Stimulated activated CD8-positive, alpha-beta memory T cell treated with anti-CD3 and anti-CD28 coated beads, Interleukin-7, amount 100 ng/mL, for 48 hours (primary cell): ENCODE measurements at regions not wholly inside any gene's neighbourhood (a gene's known extent, or its start where the extent isn't known, plus 50 kb on each side); places are given as distances from the start of the nearest gene placed in this dataset.

Experiments
- DNase-seq, 2 donors: peaks; one replicate each; pipeline ENCODE4 v3.0.0-alpha.2; 2020; ENCODE audit warnings: low read depth in 1 of 2; ENCODE audit errors: extremely low read depth in 1 of 2

DNA sequence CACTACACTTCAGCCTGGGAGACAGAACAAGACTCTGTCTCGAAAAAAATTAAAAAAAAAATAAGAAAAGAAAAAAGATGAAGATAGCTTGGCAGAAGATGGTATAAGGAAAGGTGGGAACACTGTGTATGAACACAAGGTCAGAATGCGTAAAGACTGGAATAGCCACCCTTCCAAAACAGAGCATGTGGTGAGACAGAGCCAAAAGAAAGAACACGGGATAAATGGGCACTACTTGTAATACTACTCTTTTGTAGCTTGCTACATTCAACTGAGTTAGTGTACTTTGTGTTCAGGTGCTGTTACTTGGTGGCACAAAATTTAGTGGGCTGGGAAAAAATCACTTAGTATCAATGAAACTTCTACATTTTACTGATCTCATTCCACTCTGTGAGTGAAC lies 628.6 kb upstream of the KIRREL3 start:
- no peak for DNase-seq

DNA sequence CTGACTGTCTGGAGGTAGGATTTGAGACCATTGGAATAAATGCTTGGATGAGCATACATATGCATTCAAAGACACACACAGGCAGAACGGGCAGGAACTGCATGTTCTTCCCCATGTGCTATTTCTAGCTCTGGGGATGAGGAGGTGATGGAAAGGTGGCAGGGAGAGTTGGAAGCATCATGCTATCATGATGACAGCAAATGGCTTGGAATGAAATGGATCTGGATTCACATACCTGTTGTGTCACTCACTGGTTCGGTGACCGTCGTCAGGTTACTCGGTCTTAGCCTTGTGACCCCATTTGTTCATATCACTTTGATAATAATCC lies 627.9 kb upstream of the KIRREL3 start:
- no peak for DNase-seq

DNA sequence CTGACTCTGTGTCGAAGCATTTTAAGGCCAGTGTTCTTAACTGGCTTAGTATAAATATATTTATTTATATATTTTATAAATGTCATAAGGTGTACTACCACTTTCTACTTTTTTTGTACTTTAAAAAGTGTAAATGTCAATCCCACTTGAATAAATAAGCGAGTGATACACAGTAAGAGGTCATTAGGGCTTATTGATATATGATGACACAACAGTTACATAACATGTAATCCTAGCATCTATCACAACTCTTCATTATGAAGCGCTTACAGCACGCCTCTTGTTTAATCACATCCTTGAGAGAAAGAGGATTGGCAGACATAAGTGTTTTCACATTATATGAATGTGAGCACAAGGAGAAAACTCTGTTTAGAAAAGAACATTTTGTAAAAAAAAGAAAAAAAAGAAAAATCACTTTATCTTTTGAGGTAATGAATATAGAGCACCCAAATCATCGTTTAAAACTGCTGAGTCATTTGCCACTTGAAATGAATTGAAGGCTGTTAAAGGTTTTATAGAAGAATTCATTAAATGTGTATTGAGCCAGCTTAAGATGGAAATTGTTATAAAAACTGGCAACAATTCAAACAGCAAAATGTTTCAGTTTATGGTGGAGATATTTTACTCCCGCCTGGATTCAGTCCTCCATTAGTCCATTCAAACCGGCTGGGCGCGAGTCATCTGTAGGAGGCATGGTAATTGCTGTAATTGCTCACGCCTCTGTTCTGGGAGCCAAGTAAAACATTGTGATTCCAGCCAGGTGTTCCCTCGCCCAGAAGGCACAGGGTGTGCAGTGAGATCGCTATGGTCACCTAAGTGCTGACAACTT lies 627.3 kb upstream of the KIRREL3 start:
- no peak for DNase-seq

DNA sequence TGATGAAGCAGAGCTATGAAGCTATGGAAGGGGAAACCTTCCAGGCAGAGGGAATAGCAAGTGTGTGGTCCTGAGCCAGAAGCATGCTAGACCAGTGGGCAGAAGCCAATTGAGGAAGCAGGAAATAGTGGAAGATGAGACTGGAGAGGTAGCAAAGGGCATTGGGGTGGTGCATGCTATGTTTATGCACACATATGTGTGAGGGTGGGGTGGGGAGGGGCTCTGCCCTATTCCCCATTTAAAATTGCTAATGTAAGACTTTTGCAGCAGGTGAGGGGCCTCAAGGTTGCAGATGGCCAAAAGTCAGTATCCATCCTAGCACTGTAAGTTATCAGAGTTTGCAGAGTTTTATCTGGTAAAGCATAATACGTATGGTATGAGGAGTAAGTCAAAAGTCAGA lies 626.6 kb upstream of the KIRREL3 start:
- DNase-seq = no peak

DNA sequence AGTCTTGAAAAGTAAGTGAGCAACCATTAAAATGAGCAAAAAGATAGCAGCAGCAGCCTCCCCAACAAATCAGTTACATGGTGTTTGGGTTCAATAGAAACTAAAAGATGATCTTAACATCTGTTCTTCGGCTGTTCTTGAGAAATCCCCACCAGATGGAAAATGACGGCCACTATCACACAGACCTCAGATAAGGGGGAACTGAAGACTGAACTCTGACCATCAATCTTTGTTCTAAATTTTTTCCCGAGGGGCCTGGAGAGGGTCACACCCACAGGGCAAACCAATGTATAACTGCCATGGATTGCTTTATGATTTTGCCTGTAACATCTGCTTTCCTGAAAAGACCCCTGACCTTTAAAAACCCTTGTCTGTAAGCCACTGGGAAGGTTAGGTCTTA lies 624.8 kb upstream of the KIRREL3 start:
- DNase-seq = no peak

DNA sequence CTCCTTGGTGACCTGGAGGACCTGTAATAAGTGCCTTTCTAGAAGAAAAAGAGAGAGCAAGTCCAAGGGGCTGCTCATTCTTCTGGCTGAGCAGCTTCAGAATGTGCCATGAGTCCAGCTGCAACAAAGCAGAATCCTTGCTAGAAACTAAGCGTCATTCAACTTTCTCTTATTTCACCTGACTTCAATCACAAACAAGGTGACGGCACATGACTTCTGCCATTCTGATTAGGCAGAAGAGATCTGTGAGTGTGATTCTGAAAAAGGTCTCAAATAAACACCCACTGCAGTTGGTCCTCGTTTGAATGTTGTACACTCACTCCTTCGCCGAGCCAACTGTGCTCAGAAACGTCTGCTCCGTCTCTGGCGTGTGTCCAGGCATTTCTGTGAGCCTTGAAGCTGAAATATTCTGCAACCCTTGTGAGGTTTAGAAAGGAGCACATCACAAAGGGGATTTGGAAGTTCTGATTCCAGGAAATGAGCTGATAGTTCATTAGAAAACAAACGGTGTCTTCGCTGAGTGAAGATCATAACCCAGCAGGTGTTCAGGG lies 623.8 kb upstream of the KIRREL3 start:
- no peak for DNase-seq

DNA sequence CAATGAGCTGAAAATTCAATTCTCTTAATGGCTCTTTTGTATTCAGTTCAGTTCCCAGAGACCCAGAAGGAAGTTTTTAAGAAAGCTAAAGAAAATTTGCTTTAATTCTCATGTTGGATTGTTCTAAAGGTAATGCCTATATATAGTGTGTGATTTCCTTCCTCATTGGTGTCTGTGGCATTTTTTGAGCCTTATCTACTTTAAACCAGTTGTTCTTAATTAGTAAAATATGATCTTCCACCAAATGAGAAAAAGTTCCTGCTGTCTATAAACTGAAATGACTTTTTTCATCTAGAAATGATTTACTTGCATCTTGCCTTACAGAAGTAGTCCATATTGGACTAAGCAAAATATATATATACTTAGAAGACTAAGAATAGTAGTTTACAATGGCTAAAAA lies 622.1 kb upstream of the KIRREL3 start:
- DNase-seq = no peak

DNA sequence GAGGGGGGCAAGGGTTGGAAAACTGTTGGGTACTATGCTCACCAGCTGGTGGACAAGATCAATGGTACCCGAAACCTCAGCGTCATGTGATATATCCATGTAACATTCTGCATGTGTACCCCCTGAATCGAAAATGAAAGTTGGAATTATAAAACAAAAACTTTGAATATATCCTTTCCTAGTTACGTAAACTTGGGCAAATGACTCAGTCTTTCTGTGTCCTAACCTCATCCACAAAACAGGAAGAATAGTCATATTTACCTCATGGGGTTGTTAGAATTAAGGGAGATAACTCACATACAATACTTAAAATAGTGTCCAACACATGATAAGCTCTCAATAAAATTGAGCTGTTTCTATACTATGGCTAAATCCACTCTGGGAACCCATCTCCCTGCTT lies 620.1 kb upstream of the KIRREL3 start:
- no peak for DNase-seq

DNA sequence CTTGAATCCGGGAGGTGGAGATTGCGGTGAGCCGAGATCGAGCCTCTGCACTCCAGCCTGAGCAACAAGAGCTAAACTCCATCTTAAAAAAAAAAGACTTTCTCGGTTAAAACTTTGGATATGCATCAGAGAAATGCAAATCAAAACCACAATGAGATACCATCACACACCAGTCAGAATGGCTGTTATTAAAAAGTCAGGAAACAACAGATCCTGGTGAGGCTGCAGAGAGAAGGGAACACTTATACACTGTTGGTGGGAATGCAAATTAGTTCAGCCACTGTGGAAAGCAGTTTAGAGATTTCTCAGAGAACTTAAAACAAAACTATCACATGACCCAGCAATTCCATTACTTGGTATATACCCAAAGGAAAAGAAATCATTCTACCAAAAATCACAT lies 619.4 kb upstream of the KIRREL3 start:
- DNase-seq = no peak

DNA sequence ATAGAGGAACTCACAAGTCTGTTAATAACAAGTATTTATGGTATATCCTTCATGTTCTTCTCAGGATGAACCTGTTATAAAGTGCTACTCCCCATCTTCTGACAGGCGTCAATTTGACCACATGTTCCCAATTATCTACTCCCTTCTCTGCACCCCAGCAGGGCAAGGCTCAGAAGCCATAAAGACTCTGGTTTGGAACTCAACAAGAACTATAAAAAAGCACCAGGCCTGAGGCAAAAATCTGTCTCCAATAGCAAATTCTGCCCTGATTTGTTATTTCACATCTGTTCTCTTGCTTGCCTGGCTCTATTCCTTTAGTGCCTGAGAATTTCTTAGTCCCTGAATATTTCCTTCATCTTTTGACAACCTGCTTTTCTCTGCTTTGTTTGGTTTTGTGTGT lies 618.2 kb upstream of the KIRREL3 start:
- DNase-seq = no peak

DNA sequence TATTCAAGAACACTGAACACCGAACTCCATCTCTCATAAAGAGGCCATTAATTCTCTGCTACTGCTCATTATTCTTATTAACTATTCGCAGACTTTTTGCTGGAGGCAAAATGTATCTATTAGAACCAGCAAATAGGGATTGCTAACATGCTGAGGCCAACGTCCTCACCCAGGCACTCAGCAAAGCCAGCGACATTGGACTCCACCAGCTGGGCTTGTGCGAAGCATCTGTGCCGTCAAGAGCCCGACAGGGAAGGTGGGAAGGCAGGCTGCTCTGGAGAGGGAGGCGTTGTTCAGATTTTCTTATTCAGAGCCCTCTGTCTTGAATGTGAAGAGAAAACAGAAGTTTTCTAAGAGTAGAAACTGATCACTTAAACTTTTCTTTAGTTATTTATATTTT lies 615.6 kb upstream of the KIRREL3 start:
- no peak for DNase-seq

DNA sequence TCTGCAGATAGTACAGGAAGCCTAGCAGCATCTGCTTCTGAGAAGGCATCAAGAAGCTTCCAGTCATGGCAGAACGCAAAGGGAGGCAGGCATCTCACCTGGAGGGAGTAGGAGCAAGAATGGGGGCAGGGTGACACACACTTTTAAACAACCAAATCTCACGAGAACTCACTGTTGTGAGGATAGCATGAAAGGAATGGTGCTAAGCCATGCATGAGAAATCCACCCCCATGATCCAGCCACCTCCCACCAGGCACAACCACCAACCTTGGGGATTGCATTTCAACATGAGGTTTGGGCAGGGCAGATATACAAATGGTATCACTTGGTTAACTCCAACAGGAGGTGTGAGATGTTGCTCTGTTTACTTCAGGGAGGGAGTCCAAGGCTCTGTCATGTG lies 612.0 kb upstream of the KIRREL3 start:
- DNase-seq = no peak

DNA sequence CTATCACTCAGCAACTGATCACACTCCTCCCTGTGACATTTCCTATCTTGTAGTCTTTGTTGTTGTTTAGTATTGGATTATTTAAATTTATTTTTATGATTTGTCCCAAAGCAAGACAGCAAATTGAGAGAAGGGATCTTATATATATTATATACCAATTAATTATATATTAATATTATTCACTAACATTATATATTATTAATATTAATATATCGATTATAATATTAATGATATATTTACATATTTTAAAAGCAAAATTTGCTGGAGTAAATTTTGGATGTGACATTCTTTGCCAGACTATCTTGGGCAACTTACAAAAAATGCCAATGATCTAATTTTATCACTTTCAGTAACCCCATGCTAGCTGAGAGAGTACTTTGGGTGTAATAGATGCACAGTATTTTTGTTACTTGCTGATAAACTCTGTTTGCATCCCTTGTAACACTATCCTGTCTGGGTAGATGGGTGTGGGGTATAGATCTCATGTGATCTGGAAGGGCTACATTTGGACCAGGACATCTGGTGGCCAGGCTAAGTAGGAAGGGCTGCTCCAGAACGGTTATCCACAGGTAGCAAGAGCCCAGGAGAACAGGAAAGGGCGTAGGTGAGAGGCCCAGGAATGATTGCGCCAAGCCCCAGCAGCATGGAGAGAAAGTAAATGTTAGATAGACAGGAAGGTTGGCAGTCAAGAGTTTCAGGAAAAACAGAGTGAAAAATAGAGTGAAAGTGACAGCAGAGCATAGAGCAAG lies 608.6 kb upstream of the KIRREL3 start:
- no peak for DNase-seq

DNA sequence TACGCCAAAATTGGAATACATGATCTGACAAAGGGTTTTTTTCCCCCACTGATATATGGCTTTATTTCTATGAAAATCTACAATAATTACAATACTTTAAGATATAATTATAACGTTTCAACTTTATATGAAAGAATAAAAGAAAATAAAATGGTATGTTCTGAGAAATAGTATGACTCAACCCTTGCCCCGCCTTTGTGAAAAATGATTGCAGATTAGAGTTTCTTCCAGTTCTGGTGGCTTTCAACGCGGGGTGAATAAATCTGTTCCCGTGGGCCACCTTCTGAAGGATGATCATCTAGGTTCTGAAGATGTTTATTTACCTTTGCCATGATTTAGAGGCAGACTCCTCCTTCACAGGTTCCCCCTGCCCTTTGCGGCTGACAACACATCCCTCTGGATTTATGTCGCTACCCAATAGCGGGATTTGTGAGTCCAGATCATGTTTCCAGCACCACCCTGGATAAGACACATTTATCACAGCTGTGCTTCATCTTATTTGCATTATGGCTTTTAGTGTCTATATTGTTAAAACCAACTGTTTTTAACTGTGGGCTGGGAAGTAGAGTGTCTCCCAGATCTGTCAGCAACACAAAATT lies 607.0 kb upstream of the KIRREL3 start:
- no peak for DNase-seq

DNA sequence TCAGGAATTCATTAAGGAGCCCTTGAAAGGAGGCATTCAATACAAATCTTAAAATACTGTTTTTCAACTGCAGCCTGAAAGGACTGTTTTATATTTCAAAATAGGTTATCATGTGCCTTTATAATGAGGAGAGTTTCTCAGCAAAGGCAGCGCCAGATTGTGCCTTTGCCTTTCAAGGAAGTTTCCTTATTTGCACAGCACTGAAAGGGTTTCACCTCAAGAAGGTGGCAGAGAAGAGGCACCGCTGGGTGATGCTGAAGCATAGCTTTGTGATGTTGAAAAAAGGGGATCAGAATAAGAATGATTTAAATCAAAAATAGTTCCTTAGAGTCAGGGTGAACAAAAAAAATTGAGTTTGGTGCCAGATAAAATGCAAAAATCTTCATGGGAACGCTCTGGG lies 601.0 kb upstream of the KIRREL3 start:
- DNase-seq = no peak

DNA sequence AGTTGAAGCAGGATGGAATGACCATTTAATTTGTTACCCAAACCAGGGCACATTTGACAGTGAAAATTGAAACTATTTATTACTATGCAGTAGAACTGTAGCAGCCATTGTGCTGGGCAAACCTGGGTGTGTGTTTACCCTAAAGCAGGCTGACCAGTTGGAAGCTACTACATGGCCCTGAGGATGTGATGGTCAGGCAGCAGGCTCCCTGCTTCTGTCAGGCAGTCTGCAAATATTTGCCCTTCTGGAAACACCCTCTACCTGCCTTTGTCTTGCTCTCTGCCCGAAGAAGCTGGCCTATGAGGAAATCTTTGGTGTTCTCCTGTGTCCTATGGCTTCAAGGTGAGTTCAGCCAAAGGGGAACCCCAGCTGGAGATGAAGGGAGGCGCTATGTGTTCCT lies 600.1 kb upstream of the KIRREL3 start:
- DNase-seq = no peak

DNA sequence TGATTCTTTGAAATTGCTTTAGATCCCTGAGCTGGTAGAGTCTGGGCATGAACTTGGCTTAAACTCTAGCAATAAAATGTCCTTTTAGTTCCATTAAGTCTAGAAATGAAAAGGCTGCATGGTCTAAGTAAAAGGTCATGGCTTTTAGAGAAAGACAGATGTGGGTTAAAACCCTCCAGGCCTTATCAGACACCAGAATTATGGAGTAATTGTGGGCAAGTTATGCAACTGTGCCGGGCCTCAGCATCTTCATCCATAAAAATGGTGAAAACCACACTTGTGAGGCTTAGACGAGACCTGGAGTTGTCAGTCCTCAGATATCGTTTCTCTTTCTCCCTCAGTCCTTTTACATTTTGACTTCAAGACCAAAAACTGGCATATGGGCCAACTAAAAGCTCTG lies 597.9 kb upstream of the KIRREL3 start:
- no peak for DNase-seq

DNA sequence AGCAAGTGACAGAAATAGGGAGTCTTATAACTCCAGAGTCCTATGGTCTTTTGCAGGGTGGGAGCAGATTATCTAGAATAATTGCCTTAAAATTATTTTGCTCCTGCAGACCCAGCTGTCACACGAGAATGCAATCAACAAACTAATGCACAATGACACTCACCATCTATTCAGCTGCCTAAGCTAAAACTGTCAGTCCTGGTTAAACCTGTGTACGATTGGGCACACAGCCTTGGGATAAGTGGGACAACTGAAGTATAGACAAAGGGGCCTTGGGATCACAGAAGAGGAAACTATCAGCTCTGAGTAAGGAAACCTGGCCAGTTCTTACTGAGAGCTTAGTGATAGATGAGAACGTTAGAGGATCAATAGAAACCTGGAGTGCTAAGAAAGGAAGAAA lies 595.9 kb upstream of the KIRREL3 start:
- no peak for DNase-seq

DNA sequence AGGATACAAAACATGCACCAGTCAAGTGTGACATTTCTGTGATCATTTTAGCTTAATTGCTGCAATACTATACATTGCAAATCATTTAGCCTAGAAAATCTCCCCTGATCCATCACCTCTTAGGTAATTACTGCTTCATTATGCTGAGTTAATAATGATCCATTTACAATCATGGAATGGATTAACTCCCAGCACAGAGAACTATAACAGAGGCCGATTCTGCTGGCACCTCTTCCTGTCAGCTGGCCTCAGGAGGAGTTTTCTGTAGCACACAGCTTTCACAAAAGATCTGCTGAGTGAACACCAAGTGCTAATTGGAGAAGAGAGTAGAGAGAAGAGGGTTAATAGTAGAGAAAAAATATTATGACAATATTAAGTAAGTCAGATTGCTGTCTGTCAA lies 591.8 kb upstream of the KIRREL3 start:
- no peak for DNase-seq

DNA sequence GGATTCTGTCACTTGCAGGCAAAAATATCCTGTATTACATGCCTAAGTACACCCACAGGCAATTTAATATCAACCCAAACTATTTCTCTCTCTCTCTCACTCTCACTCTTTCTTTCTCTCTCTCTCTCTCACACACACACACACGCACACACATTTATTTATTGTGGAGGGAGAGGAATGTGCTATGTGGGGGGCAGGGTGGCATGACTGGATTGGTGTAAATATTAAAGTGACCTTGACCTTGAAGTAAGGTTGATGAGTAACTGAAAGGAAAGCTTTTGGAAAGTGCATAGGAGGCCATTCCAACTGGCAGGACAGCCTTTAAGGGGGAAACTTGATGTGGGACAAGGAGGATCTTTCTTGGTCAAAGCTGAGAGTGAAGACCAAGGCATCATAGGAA lies 589.7 kb upstream of the KIRREL3 start:
- DNase-seq = no peak

DNA sequence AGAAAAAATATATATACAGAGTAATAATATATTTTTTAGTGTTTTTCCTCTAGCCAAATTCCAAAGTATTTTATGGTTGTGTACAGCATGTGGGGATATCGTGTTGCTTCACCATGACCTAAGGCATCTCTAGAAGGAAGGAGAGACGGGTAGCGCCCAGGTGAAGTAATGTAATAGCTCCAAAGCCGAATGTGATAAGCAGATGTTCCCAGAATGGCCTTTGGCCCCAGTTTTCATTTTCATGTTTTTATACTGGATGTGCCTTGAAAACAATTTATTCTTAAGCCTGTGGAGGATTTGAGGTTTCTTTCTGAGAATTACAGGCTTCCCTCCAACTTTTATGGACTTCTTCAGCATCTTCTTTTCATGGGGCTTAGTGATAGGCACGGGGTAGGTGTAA lies 587.9 kb upstream of the KIRREL3 start:
- no peak for DNase-seq

DNA sequence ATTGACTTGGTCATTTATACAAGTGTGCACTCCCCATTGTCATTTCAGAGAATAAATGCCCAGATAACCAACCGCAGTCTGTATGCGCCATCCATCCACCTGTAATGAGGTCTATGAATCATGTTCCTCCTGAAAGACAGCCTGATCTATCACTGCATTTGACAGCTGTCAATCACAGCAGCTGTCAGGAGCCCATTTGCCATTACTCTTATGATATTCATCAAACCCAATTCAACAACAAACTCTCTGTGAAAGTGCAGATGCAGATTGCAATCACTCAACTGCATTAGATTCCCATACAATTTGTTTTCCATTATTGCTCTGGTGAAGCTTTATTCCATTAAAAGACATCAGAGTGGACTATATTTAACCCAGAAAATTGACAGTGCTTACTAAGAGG lies 586.9 kb upstream of the KIRREL3 start:
- no peak for DNase-seq
